Coronary artery (tissue), 2 donors: ENCODE measurements at regions not wholly inside any gene's neighbourhood (a gene's known extent, or its start where the extent isn't known, plus 50 kb on each side); places are given as distances from the start of the nearest gene placed in this dataset.

Experiments used
- DNase-seq: peaks from one replicate; pipeline ENCODE4 v3.0.0-alpha.2; 2017; ENCODE audit warnings: low spot score
- H3K27ac ChIP-seq, 2 donors: fragments of 200-600 bp; sonication (generic); one replicate each; pipeline ENCODE4 v1.5.1; 2016 to 2019
- H3K4me3 ChIP-seq: fragments of 200-600 bp; sonication (generic); 2 replicates; pipeline ENCODE4 v1.5.1; 2016; ENCODE audit warnings: mild to moderate bottlenecking, moderate library complexity
- TF ChIP-seq, protein P1 (sequence below): fragments of 200-600 bp; sonication (generic); IDR thresholded peaks from one replicate; pipeline ENCODE4 v1.5.1; 2019; ENCODE audit warnings: antibody characterized with exemption

DNA sequence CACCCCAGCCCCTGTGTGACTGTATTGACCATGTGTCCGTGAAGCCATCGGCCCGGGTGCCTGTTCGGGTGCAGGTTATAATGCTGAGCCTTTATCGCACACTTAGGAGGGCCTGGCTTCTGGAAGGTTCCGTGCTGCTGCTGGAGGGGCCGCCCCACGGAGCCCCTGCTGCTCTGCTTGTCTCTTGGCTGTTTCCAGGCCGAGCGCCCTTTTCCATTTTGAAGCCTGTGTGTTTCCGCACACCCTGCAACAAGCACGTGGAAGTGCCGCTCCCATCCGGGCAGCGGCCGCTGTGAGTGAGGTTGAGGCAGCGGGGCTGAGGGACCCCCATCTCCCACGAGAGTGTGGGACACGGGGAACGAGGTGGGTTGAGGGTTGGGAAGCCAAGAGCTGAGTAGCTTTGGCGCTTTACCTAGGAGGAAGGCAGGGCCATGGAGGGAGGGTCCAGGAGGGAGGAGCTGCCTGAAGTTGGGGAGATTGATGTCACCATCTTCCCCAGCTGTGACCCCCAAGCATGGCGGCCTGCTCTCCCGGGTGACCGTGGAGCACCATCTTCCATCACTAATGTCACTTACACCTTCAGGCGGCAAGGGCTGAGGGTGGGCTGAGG lies 200.1 kb upstream of the GSE1 start:
- no peak overlapping the region for H3K27ac ChIP-seq
- no peak overlapping the region for H3K4me3 ChIP-seq
- DNase-seq, result no peak
- TF ChIP-seq, protein P1, sequence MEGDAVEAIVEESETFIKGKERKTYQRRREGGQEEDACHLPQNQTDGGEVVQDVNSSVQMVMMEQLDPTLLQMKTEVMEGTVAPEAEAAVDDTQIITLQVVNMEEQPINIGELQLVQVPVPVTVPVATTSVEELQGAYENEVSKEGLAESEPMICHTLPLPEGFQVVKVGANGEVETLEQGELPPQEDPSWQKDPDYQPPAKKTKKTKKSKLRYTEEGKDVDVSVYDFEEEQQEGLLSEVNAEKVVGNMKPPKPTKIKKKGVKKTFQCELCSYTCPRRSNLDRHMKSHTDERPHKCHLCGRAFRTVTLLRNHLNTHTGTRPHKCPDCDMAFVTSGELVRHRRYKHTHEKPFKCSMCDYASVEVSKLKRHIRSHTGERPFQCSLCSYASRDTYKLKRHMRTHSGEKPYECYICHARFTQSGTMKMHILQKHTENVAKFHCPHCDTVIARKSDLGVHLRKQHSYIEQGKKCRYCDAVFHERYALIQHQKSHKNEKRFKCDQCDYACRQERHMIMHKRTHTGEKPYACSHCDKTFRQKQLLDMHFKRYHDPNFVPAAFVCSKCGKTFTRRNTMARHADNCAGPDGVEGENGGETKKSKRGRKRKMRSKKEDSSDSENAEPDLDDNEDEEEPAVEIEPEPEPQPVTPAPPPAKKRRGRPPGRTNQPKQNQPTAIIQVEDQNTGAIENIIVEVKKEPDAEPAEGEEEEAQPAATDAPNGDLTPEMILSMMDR, result no peak

DNA sequence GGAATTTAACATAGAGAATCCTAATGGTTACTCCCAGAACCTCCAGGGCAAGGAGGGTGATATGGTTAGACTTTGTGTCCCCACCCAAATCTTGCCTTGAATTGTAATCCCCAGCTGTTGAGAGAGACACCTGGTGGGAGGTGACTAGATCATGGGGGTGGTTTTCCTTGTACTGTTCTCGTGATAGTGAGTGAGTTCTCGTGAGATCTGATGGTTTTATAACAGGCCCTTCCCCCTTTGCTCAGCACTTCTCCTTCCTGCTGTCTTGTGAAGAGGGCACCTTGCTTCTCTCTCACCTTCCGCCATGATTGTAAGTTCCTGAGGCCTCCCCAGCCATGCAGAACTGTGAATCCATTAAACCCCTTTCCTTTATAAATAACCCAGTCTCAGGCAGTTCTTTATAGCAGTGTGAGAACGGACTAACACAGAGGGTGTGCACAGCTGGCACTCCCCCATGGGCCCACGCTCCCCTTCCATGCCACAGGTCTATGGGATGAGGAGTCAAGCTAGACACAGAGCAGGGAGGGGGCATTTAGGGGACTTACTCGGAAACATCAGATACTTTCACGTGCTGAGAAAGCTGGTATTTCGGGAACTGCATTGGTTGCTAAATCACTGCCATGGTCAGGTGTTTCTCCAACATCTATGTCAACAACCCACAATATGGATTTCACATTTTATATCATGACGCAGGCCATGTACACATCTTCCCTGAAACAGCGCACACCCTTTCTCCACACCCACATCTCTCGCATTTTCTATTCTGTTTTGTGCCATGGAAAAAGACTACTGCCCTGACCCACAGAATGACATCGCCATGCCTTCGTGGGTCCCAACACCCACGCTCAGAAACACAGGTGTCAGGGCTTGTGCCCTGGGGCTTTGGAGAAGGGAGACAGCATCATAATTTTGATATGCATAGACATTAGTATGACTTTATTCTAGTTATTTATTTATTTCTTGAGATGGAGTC lies 199.1 kb upstream of the GSE1 start:
- no peak for DNase-seq
- Histone ChIP-seq H3K27ac (no peak overlapping the region), H3K4me3 (no peak overlapping the region)
- TF ChIP-seq, protein P1, result no peak

DNA sequence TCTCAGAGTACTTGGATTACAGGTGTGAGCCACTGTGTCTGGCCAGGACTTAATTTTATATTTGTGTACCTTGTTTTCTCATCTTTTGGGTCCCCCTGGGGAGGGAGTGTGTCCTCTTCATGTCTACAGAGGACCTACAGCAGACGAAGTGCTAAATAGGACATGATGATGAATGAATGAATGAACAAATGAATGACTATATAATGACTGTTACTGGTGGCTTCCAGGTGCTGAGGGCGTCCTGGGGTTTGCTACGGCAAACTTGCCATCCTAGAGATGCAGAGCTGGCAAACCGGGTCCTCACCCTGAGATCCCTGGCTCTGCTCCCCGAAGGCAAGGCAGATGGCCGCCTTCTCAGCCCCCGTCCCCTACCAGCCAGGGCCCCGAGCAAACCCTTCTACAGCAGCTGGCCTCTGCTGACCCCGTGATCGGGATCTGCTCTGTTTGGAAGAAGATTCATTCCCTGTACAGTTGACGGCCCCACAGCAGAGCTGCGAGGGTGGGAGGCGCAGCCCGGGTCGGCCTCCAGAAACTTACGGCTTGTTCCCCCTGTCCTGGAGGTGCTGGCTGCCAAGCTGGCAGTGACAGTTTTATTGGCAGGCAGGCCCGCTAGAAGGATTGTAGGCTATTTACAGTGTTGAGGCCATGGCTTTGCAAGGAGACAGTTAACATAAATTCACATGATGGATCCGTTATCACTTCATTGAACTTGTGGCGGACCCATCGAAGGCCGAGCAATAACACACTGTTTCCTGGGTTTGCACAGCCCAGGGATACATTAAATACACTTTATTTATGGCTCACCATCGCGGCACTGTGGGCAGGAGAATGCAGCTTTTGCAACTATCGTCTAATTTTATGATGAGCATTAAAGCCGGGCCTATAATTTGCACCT lies 197.7 kb upstream of the GSE1 start:
- Histone ChIP-seq H3K4me3 (no peak overlapping the region), H3K27ac (no peak overlapping the region)
- TF ChIP-seq, protein P1, result no peak
- no peak for DNase-seq

DNA sequence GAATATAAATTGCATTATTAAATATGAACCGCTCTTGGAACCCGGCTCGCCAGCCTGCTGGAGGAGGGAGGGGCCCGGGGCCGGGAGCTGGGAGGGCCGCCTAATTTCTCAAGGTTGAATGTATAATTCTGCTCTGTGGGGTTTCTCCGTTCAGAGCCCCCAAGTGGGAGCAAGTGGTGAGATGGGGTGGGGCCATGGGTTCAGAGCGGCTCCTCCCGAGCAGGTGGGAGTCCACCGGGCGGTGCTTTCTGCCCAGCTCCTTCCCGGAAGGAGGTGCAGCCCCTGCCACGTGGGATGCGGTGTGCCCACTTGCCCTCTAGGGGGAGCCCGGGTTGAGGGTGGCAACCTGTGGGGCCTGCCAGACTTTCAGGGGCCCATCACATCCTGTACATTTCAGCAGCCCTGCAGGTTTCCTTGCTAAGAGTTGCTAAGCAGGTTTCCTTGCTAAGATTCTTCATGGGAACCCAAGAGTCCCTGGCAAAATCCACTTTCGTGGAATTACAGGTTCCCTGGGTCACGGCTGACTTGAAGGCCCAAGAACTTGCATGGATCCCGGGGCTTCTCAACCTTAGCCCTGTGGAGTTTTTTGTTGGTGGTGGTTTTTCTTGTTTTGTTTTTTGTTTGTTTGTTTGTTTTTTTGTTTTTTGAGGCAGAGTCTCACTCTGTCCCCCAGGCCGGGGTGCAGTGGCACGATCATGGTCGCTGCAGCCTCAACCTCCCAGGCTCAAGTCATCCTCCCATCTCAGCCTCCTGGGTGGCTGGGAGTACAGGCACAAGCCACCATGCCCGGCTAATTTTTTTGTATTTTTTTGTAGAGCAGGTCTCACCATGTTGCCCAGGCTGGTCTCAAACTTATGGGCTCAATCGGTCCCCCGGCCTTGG lies 196.7 kb upstream of the GSE1 start:
- no peak overlapping the region for H3K4me3 ChIP-seq
- TF ChIP-seq, protein P1, result no peak
- no peak overlapping the region for H3K27ac ChIP-seq
- no peak for DNase-seq

- H3K27ac ChIP-seq, result no peak overlapping the region
- TF ChIP-seq, protein P1, result no peak
- DNase-seq, result no peak
- no peak overlapping the region for H3K4me3 ChIP-seq
Observed at GRCh38 chr16:85417156-85417860, 195.8 kb upstream of the GSE1 start.
